ENCODE measurements at regions not wholly inside any gene's neighbourhood (a gene's known extent, or its start where the extent isn't known, plus 50 kb on each side); places are given as distances from the start of the nearest gene placed in this dataset.
"Not testable (repeated sequence)": the region's sequence is repeated elsewhere in the genome, so short reads cannot be mapped to it uniquely, and the experiment has no call there.

DNA sequence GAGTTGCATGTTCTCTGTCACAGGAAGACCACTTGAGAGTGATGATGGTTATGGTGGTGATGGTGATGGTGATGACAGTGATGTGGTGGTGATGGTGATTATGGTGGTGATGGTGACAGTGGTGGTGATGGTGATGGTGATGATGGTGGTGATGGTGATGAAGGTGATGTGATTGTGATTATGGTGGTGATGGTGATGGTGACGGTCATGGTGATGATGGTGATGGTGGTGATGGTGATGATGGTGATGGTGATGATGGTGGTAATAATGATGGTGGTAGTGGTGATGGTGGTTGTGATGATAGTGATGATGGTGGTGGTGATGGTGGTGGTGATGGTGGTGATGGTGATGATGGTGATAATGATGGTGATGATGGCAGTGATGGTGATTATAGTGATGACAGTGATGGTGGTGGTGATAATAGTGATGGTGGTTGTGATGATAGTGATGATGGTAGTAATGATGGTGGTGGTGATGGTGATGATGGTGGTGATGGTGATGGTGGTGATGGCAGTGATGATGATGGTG is 93.7 kb downstream of the ASB1 start:
- DNase-seq (ENCODE audit: extremely low read depth, low read depth), result no peak

GRCh38 chr2:238521002-238521401 is 94.3 kb downstream of the ASB1 start:
- no peak for DNase-seq (ENCODE audit: extremely low read depth, low read depth)

DNA sequence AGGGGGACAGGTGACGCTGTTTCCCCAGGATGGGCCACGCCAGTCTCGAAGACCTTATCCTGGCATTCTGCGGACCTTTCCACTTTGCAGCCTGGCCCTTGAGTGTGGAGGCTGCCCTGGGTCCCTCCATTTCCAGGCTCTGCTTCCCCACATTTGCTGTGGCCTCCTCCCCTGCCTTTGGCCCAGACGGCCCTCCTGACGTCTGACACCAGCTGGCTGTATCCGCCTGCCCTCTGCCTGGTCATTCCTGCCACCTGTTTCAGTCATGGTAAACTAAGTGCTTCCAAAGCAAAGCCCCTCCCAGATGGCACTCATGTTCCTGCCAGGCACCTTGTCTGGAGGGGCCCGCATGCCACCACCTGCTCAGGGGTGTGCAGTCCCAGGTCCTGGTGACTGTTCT is 95.1 kb downstream of the ASB1 start:
- no peak for DNase-seq (ENCODE audit: extremely low read depth, low read depth)

DNA sequence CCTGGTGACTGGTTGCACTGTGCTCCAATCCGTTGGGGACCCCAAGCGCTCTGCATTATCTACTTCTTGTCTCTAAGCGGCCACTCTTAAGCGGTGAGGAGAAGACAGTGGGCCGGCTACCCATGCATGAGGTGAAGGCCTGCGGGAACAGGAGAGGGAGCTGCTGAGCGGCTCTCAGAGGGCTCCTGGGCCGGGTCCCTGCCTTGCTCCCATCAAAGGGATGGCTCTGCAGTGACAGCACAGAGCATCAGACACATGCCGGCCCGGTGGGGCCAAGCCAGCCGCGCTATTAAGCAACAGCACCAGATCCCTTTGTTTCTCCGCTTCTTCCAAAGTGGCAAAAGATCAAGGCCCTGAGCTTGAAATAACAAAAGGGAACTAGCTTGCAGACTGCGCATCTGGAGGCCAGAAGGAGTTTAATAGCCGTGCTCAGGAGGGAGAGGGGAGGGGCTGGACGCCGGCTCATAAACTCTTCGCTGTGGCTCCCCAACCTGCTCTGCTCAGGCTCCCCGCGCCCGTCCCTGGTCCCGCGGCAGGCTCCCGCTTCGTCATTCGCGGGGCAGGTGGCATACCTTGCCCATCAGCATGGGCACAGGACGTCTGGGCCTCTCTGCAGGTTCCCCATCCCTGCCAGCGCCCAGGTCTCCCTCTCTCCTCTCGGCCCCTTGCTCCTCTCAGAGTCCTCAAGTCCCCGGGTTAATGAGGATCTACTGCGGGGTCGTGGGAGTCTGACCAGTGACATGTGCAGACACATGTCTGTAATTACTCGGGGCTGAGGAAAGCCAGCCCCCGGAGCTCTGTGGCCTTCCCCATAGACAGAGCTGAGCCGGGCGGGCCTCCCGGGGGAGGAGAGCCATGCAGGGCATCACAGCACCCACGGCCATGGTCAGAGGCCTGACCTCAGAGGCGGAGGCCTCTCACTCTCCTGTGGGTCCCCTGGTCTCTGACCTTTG is 96.7 kb downstream of the ASB1 start:
- DNase-seq (ENCODE audit: extremely low read depth, low read depth), result no peak

- no peak for DNase-seq (ENCODE audit: extremely low read depth, low read depth)
Observed at GRCh38 chr2:238524426-238524983, 97.8 kb downstream of the ASB1 start.

DNA sequence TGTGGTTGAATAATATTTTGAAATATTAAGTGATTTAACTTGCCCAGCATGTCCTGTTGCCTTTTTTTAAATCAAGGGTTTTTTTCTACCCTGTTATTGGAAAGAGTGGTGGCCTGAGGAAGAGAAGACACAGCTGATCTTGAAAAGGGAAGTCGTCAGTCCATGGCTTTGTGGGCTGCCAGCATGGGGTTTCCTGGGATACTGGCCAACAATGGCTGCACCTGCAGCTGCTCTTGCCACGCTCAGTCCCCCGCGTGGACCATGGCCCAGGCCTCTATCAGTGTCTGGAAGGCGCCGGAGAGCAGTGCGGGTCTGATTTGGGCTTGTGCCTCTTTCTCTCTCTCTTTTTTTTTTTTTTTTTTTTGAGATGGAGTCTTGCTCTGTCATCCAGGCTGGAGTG is 99.3 kb downstream of the ASB1 start:
- DNase-seq (ENCODE audit: extremely low read depth, low read depth), result no peak

DNA sequence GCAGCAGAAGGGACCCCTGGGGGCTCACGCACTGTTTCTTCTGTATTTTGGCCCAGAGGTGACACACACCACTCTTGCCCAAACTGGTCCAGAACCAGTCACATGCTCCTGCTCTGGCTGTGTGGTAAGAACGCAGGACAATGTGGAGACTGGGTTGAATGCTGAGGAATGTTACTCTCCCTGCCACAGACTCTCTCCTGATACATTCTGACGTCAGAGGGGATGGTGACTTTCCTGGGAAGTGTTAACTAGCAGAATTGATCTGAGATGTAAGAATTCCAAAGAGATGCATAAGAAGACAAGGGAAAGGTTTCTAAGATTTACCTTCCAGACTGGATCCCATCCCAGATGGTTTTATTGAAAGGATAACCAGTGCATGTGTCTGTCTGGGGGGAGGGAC is 100.8 kb downstream of the ASB1 start:
- DNase-seq (ENCODE audit: extremely low read depth, low read depth), result no peak

GRCh38 chr2:238528953-238529781 is 102.4 kb downstream of the ASB1 start:
- no peak for DNase-seq (ENCODE audit: extremely low read depth, low read depth)

- not testable (repeated sequence) for DNase-seq (ENCODE audit: extremely low read depth, low read depth)
Observed at GRCh38 chr2:238531017-238531645, 104.4 kb downstream of the ASB1 start.

GRCh38 chr2:238543732-238544131 is 117.0 kb downstream of the ASB1 start:
- not testable (repeated sequence) for DNase-seq (ENCODE audit: extremely low read depth, low read depth)

DNA sequence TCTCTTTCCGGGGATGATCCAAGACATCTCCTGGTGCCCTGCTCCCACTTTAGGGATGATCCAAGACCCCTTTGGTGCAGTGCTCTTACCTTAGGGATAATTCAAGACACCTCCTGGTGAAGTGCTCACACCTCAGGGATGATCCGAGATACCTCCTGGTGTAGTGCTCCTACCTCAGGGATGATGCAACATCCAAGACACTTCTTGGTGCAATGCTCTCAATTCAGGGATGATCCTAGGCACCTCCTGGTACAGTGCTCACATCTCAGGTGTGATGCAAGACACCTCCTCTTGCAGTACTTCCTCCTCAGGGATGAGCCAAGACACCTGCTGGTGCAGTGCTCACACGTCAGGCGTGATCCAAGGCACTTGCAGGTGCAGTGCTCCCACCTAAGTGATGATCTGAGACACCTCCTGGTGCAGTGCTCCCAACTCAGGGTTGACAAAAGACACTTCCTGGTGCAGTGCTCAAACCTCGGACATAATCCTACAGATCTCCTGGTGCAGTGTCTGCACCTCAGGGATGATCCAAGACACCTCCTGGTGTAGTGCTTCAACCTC is 122.3 kb downstream of the ASB1 start:
- DNase-seq (ENCODE audit: extremely low read depth, low read depth), result no peak

- DNase-seq (ENCODE audit: extremely low read depth, low read depth), result no peak
Observed at GRCh38 chr2:238549866-238550265, 123.1 kb downstream of the ASB1 start.

GRCh38 chr2:238551091-238551490 is 124.4 kb downstream of the ASB1 start:
- DNase-seq (ENCODE audit: extremely low read depth, low read depth), result no peak

- no peak for DNase-seq (ENCODE audit: extremely low read depth, low read depth)
Observed at GRCh38 chr2:238552226-238552625, 125.5 kb downstream of the ASB1 start.

- DNase-seq (ENCODE audit: extremely low read depth, low read depth), result no peak
Observed at GRCh38 chr2:238553159-238553558, 126.4 kb downstream of the ASB1 start.

DNA sequence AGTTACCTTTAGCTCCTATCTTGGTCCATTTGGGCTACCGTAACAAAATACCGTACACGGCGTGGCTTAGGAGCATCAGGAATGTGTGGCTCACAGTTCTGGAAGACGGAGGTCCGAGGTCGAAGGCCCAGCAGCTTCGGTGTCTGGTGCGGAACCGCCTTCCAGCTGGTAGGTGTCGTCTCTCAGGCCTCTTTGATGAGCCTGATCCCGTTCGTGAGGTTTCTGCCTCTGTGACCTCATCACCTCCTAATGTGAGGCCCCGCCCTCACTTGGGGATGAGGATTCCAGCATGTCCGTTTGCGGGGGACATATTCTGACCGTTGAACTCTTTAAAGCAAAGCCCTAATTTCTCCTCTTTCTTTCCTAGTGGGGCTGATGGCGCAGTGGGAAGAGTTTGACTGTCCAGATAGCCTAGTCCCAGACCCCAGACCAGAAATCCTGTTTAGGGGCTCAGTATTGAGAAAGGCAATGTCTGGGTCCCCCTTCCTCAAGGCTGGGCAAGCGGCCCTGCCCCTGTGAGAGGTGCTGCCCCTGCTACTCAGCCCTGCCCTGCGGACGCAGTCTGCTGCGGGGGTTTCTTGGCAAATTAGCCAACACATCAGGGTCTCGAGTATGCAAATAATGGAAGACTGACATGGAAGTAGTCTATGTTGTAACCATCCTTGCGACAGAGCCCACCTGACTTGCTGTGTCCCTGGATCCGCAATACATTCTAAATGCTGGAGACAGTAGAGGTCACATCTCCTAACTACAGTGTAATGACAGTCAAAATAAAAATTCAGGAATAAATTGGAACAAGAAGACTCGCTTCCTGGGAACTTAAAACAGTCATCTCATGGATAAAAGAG is 128.0 kb downstream of the ASB1 start:
- DNase-seq (ENCODE audit: extremely low read depth, low read depth), result no peak

GRCh38 chr2:238555786-238556542 is 129.2 kb downstream of the ASB1 start:
- no peak for DNase-seq (ENCODE audit: extremely low read depth, low read depth)

GRCh38 chr2:238557431-238557830 is 130.7 kb downstream of the ASB1 start:
- no peak for DNase-seq (ENCODE audit: extremely low read depth, low read depth)

- no peak for DNase-seq (ENCODE audit: extremely low read depth, low read depth)
Observed at GRCh38 chr2:238557936-238558335, 131.2 kb downstream of the ASB1 start.

All from NCI-H460 (cell line).